ENCODE measurements at regions not wholly inside any gene's neighbourhood (a gene's known extent, or its start where the extent isn't known, plus 50 kb on each side); places are given as distances from the start of the nearest gene placed in this dataset.

DNA sequence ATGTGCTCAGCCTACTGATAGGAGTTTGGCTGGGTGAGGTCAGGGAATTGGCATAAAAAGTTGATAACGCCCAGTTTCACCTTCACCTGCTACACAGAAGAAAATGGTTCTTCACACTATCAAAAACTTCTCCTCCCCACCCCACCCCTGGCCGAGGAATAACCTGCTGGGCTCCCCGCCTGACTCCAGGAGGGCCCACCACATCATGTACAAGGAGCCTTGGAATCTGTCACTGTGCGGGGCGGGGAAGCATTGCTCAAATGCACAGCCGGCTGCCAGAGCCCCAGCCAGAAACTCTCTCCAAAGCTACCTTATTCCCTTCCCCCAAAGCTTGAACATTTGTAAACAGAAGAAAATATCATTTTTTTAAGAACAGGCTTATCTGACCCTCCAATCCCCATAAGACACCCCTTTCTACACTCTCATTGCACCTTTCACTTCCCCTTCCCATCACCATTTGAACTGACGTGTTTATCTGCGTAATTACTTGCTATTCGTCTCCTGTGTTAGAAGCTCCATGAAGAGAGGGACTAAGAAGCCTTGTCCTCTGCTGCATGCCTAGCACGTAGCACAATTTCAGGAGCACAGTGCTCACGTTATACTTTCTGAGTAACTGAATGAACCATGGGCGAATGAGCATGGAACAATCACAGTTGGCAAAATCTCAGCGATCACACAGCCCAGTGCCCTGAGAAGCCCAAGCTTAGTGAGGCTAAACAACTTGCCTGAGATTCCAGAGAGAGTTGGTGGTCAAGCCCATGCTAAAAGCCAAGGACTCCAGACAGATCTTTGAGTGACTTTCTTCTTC, 82.9 kb downstream of the HES1 start:
- no peak for DNase-seq

DNA sequence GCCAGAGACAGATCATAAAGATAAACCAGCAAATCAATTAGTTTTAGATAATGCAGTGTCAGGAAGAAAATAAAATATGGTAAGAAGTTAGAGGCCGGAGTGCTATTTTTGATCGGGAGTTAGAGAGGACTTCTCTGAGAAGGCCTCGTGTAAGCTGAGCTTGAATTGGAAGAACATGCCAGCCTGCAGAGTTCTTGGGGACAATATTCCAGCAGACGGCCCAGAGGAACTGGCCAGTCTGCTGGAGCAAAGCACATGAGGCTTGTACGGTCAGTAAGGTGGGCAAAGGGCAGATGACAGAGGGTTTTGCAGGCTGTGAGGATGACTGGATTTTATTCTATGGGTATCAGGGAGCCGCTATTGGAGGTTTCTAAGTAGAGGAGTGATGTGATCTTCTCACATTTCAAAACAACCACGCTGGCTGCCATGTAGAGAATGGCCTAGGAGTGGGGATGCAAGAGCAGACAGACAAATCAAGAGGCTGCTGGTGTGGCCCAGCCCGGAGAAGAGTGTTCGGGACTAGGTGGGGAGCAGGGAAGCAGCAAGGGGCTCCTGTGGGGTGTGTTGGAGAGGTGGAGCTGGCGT, 84.0 kb downstream of the HES1 start:
- no peak for DNase-seq

DNA sequence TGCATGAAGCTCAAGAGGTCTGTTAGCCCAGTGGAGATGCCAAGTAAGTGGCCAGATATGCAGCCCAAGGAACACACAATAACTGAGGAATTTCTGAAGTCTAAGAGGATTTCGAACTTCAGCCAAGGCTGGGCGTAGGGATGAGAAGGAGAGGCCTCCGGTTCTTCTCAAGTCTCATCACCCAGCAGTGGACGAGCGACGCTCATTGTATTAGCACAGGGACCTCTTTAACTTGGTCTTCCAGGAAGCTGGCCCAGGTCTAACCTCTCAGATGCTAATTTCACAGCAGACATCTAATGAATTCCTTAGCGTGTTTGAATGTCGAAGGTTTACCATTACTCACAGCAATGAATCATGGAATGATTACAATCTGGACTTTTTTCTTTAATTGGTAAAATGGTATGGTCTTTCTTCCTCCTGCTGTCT, 85.0 kb downstream of the HES1 start:
- no peak for DNase-seq

DNA sequence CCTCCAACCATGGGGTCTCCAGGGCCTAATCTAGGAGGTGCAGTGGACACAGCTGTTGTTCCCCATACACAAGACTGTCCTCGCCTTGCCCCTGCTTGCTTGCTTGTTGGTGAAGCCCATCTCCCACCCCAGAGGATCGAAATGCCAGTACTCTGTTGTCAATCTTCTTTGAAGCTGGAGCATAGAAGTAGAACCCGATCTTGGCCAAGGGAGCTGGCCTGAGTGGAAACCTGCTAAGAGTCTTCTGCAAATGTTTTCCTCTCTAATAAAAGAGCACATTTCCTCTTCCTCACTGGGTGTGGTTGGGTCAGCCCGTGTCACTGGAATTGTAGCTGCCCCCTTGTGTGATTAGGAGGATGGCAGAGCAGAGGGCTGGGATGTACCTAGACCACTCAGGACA, 85.4 kb downstream of the HES1 start:
- DNase-seq = no peak

DNA sequence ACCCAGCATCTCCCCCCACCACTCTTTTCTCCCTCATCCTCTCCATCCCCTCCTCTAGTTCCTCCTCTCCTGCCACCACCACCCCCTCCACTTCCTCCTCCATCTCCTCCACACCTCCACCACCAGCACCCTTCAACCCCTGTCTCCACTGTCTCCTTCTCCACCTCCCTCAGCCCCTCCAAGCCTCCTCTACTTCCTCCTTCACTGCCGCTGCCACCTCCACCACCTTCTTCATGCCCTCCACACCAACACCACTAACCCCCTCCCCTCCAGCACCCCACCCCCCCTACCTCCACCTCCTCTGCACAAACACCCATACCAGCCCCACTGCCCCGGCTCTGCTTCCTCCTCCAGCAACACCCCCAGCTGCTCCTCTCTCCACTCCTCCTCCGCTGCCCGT, 88.0 kb downstream of the HES1 start:
- no peak for DNase-seq

DNA sequence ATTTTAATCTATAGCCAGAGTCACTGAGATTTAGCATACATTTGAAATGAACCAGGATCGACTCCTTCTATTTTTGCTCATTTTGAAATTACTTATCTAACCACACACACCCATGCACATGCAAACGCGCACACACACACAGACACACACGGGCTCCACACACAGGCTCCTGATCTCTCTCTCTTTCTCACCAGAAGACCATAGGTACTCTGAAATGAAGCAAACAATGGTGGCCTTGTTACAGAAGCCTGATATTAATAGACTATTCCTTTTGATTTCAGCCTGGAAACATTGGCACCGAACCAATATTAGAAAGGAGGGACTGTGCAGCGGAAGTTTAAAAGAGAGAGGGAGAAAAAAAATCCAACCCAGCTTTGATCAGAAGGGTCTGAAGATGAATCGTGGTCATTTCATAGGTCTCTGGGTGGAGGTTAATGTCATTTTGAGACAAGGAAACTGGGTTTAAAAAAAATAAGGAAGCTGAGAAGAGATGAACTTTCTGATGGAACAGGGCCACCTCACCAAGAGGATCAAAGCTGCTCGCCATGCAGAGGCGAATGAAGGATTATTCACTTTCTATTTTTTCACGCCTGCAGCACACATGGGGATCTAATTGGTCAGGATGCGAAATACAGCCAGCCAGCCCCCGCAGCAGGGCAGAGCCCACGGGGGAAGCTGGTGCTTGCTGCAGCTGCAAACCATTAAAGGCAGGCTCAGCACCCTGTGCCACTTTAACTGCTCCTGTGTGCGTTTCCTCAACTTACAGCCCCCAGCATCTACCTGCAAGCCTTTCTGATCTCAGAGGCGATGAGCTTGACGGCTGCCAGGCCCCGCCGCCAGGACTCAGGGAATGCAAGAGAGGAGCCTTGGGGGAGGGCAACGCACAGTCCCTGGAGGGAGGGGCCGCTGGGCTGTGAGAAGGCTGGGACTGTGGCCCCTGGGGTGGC, 88.8 kb downstream of the HES1 start:
- no peak for DNase-seq

DNA sequence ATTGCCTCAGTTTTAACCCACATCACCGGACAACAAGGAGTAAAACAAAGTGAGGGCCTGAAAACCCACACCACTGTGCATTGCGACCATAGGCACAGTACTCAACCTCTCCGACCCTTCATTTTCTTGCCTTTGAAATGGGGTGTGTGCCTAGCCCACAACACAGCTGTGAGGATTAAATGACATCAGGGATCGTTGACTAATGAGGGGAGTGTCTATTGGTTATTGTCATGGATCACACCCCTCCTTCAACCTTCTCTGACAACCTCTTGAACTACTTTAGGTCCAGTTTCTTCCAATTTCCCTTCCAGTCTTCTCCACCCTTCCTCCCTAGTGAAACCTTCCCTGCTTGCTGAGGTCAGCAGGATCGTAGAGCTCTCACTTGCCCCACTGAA, 89.5 kb downstream of the HES1 start:
- no peak for DNase-seq

DNA sequence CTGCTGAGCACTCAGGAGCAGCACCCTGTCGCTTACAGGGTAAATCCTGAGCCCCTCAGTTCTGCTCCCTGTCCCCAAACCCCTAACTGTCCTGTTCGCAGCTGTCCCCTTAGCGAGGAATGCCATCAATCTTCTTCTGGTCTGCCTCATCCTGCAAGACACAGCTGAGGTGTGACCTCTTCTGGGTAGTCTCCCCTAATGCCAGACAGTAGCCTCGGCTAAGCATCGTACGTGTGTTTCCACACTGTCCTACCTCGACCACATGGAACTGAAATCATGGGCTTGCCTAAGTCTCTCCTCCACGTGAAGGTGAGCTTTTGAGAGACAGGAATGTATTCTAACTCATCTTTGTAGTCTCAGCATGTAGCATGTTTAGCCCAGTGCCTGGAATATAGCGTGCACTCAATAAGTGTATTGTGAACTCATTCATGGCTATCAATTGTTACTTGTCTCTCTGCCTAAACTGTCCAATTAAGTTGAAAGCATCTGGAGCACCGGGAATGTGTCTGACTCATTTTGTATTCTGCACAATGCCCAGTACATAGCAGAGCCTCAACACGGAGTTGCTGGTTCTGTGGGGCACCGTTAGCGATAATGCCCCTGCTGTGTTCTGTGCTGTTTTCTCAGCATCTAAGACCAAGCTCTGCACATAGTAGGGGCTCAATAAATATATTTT, 90.2 kb downstream of the HES1 start:
- no peak for DNase-seq

DNA sequence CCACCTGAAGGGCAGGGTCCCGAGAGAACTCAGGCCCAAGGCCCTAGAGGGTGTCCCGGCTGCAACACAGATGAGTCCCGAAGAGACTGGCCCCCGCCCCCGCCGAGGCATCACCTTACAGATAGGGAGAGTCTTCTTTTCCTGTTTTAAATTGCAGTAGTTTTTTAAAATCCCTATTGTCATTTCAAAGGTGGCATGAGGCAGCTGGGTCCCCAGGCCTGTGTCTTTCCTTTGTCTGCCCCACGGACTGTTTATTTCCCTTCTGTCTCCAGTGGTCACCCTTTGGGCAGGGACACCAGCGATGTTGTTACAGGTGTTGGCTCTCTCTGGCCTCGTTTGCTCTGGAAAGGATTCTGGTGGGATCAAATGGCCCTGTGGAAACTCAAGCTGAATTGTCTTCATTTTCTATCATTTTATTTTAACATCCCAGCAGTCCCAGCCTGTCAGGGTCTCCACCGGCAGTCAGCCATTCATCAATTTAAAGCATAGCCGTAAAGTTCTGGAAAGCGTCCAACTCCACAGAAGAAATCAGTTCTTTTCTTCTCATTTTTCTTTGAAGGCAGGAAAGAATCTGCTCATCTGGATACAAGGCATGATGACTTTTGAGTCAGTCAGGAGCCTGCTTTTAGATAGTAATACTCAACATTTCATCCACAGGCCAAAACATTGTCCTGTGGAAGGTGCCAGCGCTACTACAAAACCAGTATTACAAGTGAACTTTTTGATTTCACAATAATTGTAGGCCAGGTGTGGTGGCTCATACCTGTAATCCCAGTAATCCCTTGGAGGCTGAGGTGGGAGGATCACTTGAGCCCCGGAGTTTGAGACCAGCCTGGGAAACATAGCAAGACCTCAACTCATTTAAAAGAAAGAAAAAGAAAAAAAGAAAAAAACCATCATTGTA, 96.2 kb downstream of the HES1 start:
- DNase-seq = no peak

DNA sequence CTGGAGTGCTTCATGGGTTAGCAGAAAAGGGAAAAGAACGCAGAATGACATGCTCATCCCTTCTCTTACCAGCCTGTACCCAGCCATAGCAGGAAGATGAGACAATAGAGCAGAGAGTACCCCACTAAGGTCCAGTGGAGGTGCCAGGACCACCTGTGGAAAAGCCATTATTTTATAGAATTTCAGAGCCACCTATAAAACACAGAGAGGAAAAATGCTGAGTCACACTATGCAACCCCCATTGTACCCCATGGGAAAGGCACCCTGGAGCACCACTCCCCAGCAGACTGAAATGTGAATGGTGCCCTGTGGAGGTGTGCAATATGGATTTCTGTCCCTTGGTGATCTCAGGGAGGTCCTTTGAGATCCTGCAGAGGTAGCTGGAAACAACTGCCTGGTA, 97.2 kb downstream of the HES1 start:
- no peak for DNase-seq

DNA sequence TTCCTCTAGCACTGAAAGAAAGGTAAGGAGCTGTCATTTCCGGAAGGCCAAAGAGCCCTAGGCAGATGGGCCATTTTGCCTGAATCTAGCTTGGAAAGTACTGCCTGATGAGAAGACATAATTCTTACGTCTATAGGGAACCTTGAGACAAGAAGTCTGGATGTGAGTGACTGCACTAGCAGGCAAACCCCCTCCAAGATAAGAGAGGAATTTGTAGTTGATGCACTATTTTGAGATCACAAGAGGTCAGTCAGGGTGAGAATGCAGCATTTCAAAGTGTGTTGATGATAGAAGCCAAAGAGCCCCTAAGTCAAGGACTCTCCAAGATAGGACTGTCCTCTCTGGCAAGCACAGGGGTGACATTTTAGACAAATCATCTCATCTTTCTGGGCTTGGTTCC, 99.2 kb downstream of the HES1 start:
- DNase-seq = no peak

DNA sequence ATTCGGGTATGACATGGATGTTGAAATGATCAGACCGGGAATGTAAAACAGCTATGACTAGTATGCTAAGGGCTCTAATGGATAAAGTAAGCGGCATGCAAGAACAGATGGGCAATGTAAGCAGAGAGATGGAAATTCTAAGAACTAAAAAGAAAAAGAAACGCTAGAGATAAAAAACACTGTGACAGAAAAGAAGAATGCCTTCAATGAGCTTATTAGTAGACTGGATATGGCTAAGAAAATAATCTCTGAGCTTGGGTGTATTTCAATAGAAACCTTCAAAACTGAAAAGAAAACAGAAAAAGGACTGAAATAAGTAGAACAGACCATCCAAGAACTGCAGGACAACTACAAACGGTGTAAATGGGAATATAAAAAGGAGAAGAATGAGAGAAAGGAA, 101.2 kb downstream of the HES1 start:
- no peak for DNase-seq

DNA sequence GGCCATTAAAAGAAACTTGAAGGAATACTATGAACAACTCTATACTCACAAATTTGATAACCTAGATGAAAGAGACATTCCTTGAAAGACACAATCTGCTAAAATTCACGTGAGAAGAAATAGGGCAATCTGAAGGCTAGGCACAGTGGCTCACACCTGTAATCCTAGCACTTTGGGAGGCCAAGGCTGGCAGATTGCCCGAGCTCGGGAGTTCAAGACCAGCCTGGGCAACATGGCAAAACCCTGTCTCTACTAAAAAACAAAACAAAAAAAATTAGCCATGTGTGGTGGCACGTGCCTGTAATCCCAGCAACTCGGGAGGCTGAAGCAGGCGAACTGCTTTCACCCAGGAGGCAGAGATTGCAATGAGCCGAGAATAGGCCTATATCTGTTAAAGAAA, 104.8 kb downstream of the HES1 start:
- DNase-seq = peak; percentile 2

DNA sequence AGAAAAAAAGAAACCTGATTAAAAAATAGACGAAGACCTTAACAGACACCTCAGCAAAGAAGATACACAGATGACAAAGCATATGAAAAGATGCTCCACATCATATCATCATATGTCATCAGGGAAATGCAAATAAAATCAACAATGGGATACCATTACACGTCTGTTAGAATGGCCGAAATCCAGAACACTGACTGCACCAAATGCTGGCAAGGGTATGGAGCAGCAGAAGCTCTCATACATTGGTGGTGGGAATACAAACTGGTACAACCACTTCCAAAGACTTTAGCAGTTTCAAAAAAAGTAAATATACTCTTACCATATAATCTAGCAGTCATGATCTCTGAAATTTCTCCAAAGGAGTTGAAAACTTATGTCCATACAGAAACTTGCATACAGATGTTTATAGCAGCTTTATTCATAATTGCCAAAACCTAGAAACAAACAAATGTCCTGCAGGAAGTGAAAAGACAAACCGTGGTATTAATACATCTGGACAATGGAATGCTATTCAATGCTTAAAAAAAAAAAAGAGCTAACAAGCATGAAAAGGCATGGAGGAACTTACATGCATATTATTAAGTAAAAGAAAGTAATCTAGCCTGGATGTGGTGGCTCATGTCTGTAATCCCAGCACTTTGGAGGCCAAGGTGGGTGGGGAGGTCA, 107.4 kb downstream of the HES1 start:
- peak; percentile 1 for DNase-seq

DNA sequence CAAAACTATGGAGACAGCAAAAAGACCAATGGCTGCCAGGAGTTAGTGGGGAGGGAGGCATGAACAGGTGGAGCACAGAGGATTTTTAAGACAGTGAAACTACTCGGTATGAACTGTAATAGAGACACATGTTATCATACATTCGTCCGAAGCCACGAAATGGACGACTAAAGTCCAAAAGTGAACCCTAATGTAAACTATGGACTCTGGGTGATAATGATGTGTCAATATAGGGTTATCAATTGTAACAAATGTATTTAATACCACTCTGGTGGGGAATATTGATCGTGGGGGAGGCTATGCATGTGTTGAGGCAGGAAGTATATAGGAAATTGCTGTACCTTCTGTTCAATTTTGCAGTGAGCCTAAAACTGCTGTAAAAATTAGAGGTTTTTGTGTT, 107.0 kb downstream of the CPN2 start:
- DNase-seq = peak; percentile 2

DNA sequence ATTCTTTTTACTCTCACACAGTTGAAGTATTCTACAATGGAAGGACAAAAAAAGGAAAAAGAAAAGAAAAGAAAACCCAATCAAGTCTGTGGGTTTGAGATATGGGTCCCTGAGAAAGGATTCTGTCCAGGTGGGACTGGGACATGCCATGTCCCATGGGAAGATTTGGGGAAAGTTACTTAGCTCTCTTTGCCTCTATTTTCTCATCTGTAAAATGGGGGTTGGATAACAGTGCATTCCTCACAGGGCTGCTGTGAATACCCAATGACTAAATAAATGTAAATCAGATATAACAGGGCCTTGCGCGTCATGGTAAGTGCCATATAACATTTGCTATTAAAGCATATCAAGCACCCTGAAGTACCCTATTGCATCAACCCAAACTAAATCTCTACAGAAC, 105.7 kb downstream of the CPN2 start:
- DNase-seq = no peak

DNA sequence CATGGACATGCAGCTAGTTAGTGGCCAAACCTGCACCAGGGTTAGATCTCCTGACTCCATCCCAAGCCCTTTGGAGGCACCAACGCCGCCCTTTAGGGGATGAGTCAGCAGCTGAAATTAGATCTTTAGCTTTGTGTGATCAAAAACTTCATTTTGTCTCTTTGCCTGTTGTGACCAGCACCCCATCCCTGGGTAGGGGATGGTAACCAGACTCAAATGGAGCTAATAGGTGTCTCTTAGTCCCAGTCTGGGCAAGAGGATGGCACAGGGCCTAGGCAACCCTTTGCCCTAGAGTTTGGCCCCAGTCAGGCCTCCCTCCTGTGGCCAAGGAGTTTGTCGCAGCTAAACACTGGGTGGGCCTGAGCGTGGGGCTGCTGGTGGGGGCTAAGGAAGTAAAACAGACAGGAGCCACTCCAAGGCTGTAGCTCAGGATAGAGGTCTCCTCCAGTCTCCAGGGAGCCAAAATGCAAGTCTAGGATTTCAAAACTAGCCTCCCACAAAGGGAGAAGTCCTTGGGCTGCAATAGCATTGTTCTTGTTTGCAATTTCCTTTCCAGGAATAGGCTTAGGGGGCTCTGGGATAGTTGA, 105.1 kb downstream of the CPN2 start:
- peak; percentile 41 for DNase-seq

DNA sequence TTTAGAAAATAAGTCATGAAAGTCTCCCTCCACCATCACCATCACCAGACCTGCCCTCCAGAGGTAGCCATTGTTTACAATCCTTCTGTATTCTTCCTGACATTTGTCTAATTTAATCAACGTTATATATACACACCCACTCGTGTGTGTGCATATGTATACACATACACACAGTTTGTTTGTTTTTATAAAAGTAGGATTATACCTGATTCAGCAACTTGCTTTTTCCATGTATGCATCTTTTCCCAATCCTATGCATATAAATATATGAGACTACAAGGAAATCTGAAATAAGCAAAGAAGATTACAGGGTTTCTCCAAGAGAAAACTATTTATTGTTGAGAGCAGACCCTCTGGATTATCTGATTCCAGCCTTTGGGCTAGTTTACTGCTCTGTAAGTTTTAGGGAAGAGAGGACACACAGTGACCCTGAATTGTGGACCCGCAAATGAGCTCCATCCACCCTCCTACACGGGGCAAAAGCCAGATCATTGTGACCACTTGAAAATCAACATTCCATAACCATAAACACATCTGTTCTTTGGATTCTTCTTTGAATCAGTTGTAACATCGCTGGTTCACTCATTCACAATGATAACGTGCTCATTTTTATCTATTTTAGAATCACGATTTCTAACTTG, 104.3 kb downstream of the CPN2 start:
- DNase-seq = peak; percentile 6

DNA sequence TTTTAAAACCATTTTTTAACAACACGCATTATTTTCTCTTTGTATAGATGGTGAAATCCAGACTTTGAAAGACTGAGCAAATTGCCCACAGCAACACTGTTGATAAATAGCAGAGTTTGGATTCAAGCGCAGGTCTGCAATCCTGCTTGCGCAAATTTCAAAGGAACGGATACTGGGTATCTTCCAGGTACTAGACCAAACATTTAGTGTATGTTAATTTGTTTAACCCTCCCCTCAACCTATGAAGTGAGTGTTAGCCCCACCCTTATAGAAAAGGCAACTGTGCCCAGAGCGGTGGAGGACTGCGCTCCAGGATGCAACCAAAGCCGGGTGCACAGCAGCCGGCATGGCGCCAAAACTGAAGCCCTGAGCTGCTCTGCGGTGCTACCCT, 103.8 kb downstream of the CPN2 start:
- no peak for DNase-seq

DNA sequence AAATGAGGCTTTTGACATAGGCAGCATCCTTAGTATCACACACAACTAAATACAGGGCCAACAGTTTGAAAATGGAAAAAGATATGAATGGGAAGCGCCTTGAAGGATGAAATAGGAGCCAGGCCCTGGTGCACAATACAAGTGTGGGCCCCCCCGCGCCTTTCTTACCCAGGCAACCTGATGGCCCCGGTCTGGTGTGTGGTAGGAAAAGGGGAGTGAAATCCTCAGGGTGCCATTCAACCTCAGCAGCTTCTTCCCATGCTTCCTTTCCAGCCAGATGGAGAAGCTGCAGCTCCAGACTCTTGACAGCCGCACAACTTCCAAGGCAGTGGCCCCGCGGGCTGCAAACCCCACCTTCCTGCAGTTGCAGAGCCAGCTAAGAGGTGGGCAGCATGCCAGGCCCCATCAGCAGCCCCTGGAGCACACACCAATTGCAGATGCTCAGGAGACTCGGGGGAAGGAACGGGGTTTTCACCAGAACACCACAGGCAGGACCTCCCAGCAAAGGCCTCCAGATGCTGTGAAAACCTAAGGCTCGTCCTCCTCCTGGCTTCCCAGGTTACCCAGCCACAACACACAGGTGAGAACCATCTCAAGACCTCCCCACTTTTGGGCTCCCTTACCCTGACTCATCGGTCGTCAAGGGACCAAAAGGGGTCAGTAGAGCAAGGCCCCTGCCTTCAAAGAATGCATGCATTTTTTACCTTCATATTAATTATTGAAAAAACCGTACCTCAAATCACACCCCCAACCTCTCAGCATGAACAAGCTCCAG, 101.6 kb downstream of the CPN2 start:
- DNase-seq = peak; percentile 38
